ENCODE measurements at regions not wholly inside any gene's neighbourhood (a gene's known extent, or its start where the extent isn't known, plus 50 kb on each side); places are given as distances from the start of the nearest gene placed in this dataset.

DNA sequence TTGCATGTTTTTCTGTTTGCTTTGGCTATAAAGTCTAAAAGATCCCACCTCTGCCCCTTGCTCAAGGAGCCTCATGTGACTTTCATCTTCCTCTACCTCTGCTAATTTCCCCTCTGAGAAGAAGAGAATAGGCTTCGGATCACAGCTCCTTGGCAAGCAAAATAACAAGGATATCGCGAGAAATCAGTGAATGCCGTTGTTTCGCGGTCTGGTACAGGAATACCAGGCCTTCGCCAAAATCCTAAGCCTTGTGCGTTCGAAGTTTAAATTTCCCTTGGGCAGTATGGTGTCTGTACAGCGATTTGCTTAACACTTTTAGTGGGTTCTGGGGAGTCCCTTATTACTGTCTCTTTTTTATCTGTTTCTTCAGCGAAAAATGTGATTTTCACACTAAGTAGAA lies 142.3 kb downstream of the IRF8 start:
- intact Hi-C loops (cut with DNase I; ENCODE audit: low total_unique reads), result no loop called here
- TF ChIP-seq CTCF (IDR thresholded peaks at IDR 0.05), result no peak
- Histone ChIP-seq H3K36me3 (no peaks in the 10 kb centered on the region), H3K27ac (no peak overlapping the region), H3K4me3 (no peak overlapping the region), H3K27me3 (peaks cover 0 to 68% of the 10 kb centered on the region in 2 donors), H3K9me3 (no peaks in the 10 kb centered on the region), H3K4me1 (no peaks in the 10 kb centered on the region)
- DNase-seq, result no peak

DNA sequence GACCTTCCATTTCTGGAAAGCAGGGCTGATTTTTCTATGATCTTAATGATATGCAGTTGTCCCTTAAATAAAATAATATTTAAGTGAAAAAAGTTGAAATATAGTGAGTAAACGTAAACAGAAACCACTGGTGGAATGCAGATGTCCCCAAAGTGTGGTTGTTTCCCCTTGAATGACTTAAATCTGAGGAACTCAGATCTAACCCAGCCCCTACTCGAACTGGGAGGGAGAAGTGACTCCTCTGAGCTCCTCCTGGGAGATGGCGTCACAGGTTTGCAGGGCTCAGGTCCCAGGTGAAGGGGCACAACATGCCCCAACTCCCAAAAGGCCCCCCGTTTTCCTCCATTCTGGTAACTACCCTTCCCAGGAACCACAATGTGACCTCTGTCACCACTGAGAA lies 142.8 kb downstream of the IRF8 start:
- TF ChIP-seq CTCF (IDR thresholded peaks at IDR 0.05), result no peak
- Histone ChIP-seq H3K27ac (no peak overlapping the region), H3K4me3 (no peak overlapping the region), H3K9me3 (no peaks in the 10 kb centered on the region), H3K36me3 (no peaks in the 10 kb centered on the region), H3K27me3 (peaks cover 0 to 72% of the 10 kb centered on the region in 2 donors), H3K4me1 (no peaks in the 10 kb centered on the region)
- DNase-seq, result no peak
- intact Hi-C loops (cut with DNase I; ENCODE audit: low total_unique reads), result no loop called here

GRCh38 chr16:86042393-86042792 lies 143.4 kb downstream of the IRF8 start:
- no peak for TF ChIP-seq CTCF (IDR thresholded peaks at IDR 0.05)
- peaks cover 0 to 77% of the 10 kb centered on the region in 2 donors for H3K27me3 ChIP-seq
- H3K36me3 ChIP-seq, result no peaks in the 10 kb centered on the region
- no peak for DNase-seq
- H3K4me1 ChIP-seq, result no peaks in the 10 kb centered on the region
- H3K27ac ChIP-seq, result no peak overlapping the region
- no peaks in the 10 kb centered on the region for H3K9me3 ChIP-seq
- H3K4me3 ChIP-seq, result no peak overlapping the region
- intact Hi-C loops (cut with DNase I; ENCODE audit: low total_unique reads), result no loop called here

GRCh38 chr16:86042996-86043725 lies 144.2 kb downstream of the IRF8 start:
- H3K4me1 ChIP-seq, result no peaks in the 10 kb centered on the region
- no peak overlapping the region for H3K27ac ChIP-seq
- intact Hi-C loops (cut with DNase I; ENCODE audit: low total_unique reads), result no loop called here
- DNase-seq, result peak in 1 of 2 donors; percentile 16
- H3K36me3 ChIP-seq, result no peaks in the 10 kb centered on the region
- peaks cover 0 to 76% of the 10 kb centered on the region in 2 donors for H3K27me3 ChIP-seq
- no peak overlapping the region for H3K4me3 ChIP-seq
- no peak for TF ChIP-seq CTCF (IDR thresholded peaks at IDR 0.05)
- H3K9me3 ChIP-seq, result no peaks in the 10 kb centered on the region

DNA sequence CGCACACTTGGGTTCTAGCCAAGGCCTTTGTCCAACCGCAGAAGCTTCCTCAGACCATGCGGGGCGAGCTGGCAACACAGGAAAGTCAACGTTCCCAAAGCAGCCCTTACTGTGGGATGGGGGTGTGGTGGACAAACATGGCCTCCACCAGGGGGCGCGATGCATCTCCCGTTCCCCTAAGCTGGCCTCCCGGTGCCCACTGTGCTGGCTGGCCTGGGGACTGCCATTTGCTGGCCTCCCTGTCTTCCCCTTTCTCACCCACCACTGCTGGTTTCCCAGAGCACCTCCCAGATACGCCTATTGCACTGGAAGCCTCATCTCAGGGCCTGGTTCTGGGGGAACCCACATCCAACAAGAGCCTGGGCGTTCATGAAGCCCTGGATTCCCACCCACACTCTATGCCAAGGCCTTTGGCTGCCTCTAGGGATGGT lies 145.3 kb downstream of the IRF8 start:
- DNase-seq, result peak in 1 of 2 donors; percentile 22
- intact Hi-C loops (cut with DNase I; ENCODE audit: low total_unique reads), result no loop called here

More for the DNA sequence above, 145.3 kb downstream of the IRF8 start:
- peaks cover 0 to 76% of the 10 kb centered on the region in 2 donors for H3K27me3 ChIP-seq
- no peaks in the 10 kb centered on the region for H3K4me1 ChIP-seq
- no peak overlapping the region for H3K4me3 ChIP-seq
- H3K9me3 ChIP-seq, result no peaks in the 10 kb centered on the region
- TF ChIP-seq CTCF (IDR thresholded peaks at IDR 0.05), result no peak
- H3K27ac ChIP-seq, result no peak overlapping the region
- H3K36me3 ChIP-seq, result no peaks in the 10 kb centered on the region
